Rectal smooth muscle tissue (tissue), 1 donor: ENCODE measurements at regions not wholly inside any gene's neighbourhood (a gene's known extent, or its start where the extent isn't known, plus 50 kb on each side); places are given as distances from the start of the nearest gene placed in this dataset.

Experiments used
- H3K27ac ChIP-seq: one replicate; pipeline ENCODE4 v1.7.0; 2013; ENCODE audit warnings: low read depth, low read length, inconsistent platforms
- H3K27me3 ChIP-seq: one replicate; pipeline ENCODE4 v1.7.0; 2013; ENCODE audit warnings: low read length; ENCODE audit not compliant: control insufficient read depth, insufficient read depth
- H3K36me3 ChIP-seq: one replicate; pipeline ENCODE4 v1.7.0; 2013; ENCODE audit warnings: low read length; ENCODE audit not compliant: control insufficient read depth, insufficient read depth
- H3K4me1 ChIP-seq: one replicate; pipeline ENCODE4 v1.7.0; 2013; ENCODE audit warnings: low read length; ENCODE audit not compliant: control insufficient read depth, insufficient read depth
- H3K4me3 ChIP-seq: one replicate; pipeline ENCODE4 v1.7.0; 2013; ENCODE audit warnings: low read length
- H3K9ac ChIP-seq: one replicate; pipeline ENCODE4 v1.7.0; 2013; ENCODE audit warnings: low read length

DNA sequence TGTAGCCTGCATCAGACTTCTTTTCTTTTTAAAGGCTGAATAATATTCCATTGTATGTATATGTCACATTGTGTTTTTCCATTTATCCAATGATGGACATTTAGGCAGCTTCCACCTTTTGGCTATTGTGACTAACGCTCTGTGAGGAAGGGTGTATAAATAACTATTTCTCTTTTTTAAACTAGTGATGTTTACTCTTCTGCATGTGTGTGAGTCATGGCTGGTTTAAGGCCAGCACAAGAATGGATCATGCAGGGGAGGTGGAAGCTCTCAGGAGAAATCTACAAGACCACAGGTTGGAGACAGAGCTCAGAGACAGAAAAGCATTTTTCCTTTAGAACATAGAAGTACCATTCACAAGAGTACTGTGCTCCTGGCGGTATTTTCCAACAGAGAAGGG is 307.2 kb downstream of the SOX4 start:
- no peak overlapping the region for H3K9ac ChIP-seq
- no peak overlapping the region for H3K4me3 ChIP-seq
- no peaks in the 10 kb centered on the region for H3K36me3 ChIP-seq
- no peaks in the 10 kb centered on the region for H3K27me3 ChIP-seq
- H3K4me1 ChIP-seq: no peaks in the 10 kb centered on the region
- H3K27ac ChIP-seq: no peak overlapping the region

GRCh38 chr6:21902628-21903169 is 309.1 kb downstream of the SOX4 start:
- no peak overlapping the region for H3K4me3 ChIP-seq
- no peaks in the 10 kb centered on the region for H3K36me3 ChIP-seq
- H3K9ac ChIP-seq: no peak overlapping the region
- H3K27me3 ChIP-seq: no peaks in the 10 kb centered on the region
- no peak overlapping the region for H3K27ac ChIP-seq
- no peaks in the 10 kb centered on the region for H3K4me1 ChIP-seq

DNA sequence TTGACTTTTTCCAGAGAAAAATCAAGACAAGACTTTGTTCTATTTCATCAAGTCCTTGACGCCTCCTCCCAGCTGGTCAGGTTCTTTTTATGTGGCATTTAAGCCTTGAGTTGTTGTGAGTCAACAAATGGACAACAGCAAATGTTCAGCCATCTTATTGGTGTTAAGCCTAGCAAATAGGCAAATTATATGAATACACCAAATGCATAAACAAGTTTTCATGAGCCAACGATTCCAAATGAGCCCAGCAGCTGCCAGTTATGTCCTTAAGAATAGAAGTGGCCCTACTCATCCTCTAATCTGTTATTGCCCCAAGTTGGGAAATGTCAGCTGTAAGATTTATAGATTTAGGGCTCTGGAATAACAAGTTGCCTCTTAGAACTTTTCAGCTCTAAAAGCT is 312.0 kb downstream of the SOX4 start:
- Histone ChIP-seq H3K9ac (no peak overlapping the region), H3K4me1 (no peaks in the 10 kb centered on the region)

GRCh38 chr6:21906826-21907225 is 313.3 kb downstream of the SOX4 start:
- Histone ChIP-seq H3K27me3 (no peaks in the 10 kb centered on the region), H3K9ac (no peak overlapping the region), H3K4me3 (no peak overlapping the region), H3K4me1 (no peaks in the 10 kb centered on the region), H3K27ac (no peak overlapping the region), H3K36me3 (no peaks in the 10 kb centered on the region)

More for the DNA sequence above, 312.0 kb downstream of the SOX4 start:
- Histone ChIP-seq H3K27ac (no peak overlapping the region), H3K4me3 (no peak overlapping the region), H3K27me3 (no peaks in the 10 kb centered on the region), H3K36me3 (no peaks in the 10 kb centered on the region)

DNA sequence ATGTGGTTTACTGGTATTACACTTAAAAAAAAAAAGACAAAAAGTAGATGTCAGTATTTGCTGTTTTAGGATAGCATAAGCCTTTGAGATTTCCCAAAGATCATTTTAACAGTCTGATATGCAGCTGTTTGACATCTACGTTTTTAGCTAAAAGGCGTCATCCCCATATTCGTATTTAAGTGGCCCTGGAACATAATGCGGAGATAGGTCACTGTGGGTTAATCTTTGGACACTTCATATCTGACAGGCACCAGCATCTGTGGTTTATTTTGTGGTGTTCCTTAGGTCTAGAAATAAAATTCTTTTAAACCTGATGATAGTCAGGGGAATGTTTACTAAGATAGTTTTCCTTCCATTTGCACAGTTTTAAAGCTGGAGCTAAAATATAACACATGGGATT is 313.7 kb downstream of the SOX4 start:
- Histone ChIP-seq H3K27ac (no peak overlapping the region), H3K4me3 (no peak overlapping the region), H3K27me3 (no peaks in the 10 kb centered on the region)

DNA sequence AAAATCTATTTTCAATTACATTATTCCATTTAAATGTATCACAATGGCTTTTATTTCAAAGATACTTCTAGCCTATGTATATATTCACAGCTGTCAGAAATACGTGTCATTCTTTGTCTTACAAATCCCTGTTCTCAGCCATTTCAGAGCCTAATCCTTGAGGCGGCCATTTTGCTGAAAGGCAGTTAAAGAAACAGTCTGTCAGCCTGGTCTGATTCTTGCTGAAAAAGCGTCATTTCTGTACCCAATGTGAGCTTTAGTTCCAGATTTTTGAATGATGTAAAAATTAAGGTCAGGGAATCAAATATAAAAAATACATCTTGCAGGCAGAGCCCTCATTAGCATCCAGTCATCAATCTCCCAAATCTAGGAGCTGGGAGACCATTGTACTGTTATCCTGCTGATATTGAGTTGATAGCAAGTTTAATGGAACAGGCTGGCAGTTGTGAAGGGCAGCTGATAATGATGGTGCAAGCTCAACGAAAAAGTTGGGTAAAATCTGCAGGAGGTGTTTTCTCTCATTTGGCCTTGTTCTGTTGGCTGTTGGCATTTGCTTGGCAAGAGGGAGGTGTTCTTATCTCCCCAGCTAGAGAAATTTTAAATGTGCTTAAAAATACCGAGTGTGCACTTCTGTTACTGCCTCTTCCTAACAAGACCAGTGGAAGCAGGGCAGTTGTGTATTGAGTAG is 314.8 kb downstream of the SOX4 start:
- H3K36me3 ChIP-seq: no peaks in the 10 kb centered on the region
- no peak overlapping the region for H3K9ac ChIP-seq
- H3K4me3 ChIP-seq: no peak overlapping the region
- no peak overlapping the region for H3K27ac ChIP-seq
- H3K4me1 ChIP-seq: no peaks in the 10 kb centered on the region
- H3K27me3 ChIP-seq: no peaks in the 10 kb centered on the region

More for the DNA sequence above, 313.7 kb downstream of the SOX4 start:
- Histone ChIP-seq H3K4me1 (no peaks in the 10 kb centered on the region), H3K36me3 (no peaks in the 10 kb centered on the region), H3K9ac (no peak overlapping the region)

DNA sequence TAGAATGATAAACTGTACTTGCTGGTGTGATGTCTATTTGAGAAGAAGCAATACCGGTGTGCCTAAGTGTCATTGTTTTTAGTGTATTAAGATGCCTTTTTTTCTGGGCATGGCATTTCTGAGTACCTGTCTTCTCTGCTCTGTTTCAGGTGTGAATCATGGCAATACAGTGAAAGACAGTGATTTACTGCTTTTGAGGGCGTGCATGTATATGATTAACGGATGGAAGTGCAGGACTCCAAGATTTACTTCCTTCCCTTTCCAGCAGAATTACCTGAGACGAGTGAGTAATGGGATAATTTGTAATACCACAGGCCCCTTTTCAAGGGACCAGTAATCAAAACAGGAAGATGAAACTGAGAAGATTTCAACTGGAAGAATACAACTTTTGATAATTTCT is 315.8 kb downstream of the SOX4 start:
- no peak overlapping the region for H3K9ac ChIP-seq
- no peak overlapping the region for H3K4me3 ChIP-seq
- H3K36me3 ChIP-seq: no peaks in the 10 kb centered on the region
- H3K4me1 ChIP-seq: no peaks in the 10 kb centered on the region
- no peaks in the 10 kb centered on the region for H3K27me3 ChIP-seq
- no peak overlapping the region for H3K27ac ChIP-seq

DNA sequence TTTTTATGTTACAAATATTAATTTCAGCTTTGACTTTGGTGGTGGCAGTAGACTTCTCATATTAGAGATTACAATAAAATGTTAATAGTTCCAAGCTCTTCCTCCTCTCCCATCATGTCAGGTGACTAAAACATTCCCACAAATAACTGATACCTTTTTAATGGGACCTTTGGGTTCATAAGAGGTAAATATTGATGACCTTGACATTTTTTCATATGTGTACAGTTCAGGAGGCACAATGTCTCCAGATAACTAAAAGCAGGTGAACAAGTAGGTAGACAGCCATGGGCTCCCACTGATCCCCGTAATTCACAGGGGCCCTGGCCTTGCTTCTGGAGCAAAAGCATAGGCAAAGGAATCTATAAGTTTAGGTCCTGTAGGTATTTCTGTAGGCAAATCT is 317.7 kb downstream of the SOX4 start:
- H3K36me3 ChIP-seq: no peaks in the 10 kb centered on the region
- H3K27ac ChIP-seq: no peak overlapping the region
- no peak overlapping the region for H3K4me3 ChIP-seq
- no peaks in the 10 kb centered on the region for H3K4me1 ChIP-seq
- no peak overlapping the region for H3K9ac ChIP-seq
- no peaks in the 10 kb centered on the region for H3K27me3 ChIP-seq

- no peak overlapping the region for H3K27ac ChIP-seq
- no peaks in the 10 kb centered on the region for H3K27me3 ChIP-seq
- no peak overlapping the region for H3K9ac ChIP-seq
- no peaks in the 10 kb centered on the region for H3K36me3 ChIP-seq
- H3K4me1 ChIP-seq: no peaks in the 10 kb centered on the region
- H3K4me3 ChIP-seq: no peak overlapping the region
Measured at GRCh38 chr6:21912151-21912832, 318.7 kb downstream of the SOX4 start.

- Histone ChIP-seq H3K4me3 (no peak overlapping the region), H3K4me1 (no peaks in the 10 kb centered on the region), H3K36me3 (no peaks in the 10 kb centered on the region), H3K27me3 (no peaks in the 10 kb centered on the region), H3K27ac (no peak overlapping the region), H3K9ac (no peak overlapping the region)
Measured at GRCh38 chr6:21914121-21914973, 320.8 kb downstream of the SOX4 start.

GRCh38 chr6:21915707-21916260 is 322.2 kb downstream of the SOX4 start:
- Histone ChIP-seq H3K27ac (no peak overlapping the region), H3K27me3 (no peaks in the 10 kb centered on the region), H3K4me3 (no peak overlapping the region), H3K9ac (no peak overlapping the region), H3K36me3 (no peaks in the 10 kb centered on the region), H3K4me1 (no peaks in the 10 kb centered on the region)

GRCh38 chr6:21918041-21918440 is 324.5 kb downstream of the SOX4 start:
- H3K27me3 ChIP-seq: no peaks in the 10 kb centered on the region
- no peaks in the 10 kb centered on the region for H3K4me1 ChIP-seq
- H3K9ac ChIP-seq: no peak overlapping the region
- no peak overlapping the region for H3K27ac ChIP-seq
- no peak overlapping the region for H3K4me3 ChIP-seq
- H3K36me3 ChIP-seq: no peaks in the 10 kb centered on the region
